ENCODE measurements at regions not wholly inside any gene's neighbourhood (a gene's known extent, or its start where the extent isn't known, plus 50 kb on each side); places are given as distances from the start of the nearest gene placed in this dataset.
A peak's percentile ranks its signal among the peaks of the same experiment; 100 is the strongest.
"Not testable (repeated sequence)": the region's sequence is repeated elsewhere in the genome, so short reads cannot be mapped to it uniquely, and the experiment has no call there.

- intact Hi-C loops (cut with DNase I): no loop called here
- no peaks in the 10 kb centered on the region for H3K36me3 ChIP-seq
- DNase-seq (no peak), ATAC-seq (no peak)
- H3K9me3 ChIP-seq: peaks cover 0 to 13% of the 10 kb centered on the region in 2 donors
- H3K4me3 ChIP-seq: no peak overlapping the region
- H3K27ac ChIP-seq: no peak overlapping the region
- TF ChIP-seq CTCF (IDR thresholded peaks at IDR 0.05): no peak
- no peaks in the 10 kb centered on the region for H3K4me1 ChIP-seq
- peaks cover 0 to 2% of the 10 kb centered on the region in 2 donors for H3K27me3 ChIP-seq
Measured at GRCh38 chr9:124084087-124084486, 72.5 kb downstream of the LHX2 start.

GRCh38 chr9:124087226-124087625 is 75.7 kb downstream of the LHX2 start:
- DNase-seq: no peak
- Histone ChIP-seq H3K4me3 (no peak overlapping the region), H3K4me1 (no peaks in the 10 kb centered on the region), H3K36me3 (no peaks in the 10 kb centered on the region), H3K27me3 (peaks cover 0 to 6% of the 10 kb centered on the region in 2 donors), H3K9me3 (peaks cover 0 to 13% of the 10 kb centered on the region in 2 donors), H3K27ac (no peak overlapping the region)
- ATAC-seq: no peak
- intact Hi-C loops (cut with DNase I): no loop called here
- TF ChIP-seq CTCF (IDR thresholded peaks at IDR 0.05): no peak

GRCh38 chr9:124088476-124088837 is 76.9 kb downstream of the LHX2 start:
- H3K27me3 ChIP-seq: peaks cover 0 to 6% of the 10 kb centered on the region in 2 donors
- H3K36me3 ChIP-seq: no peaks in the 10 kb centered on the region
- no peak overlapping the region for H3K27ac ChIP-seq
- TF ChIP-seq CTCF (IDR thresholded peaks at IDR 0.05): no peak
- ATAC-seq (no peak), DNase-seq (peak in 2 of 4 donors; percentile 5 to 6)
- intact Hi-C loops (cut with DNase I): no loop called here
- no peak overlapping the region for H3K4me3 ChIP-seq
- H3K4me1 ChIP-seq: no peaks in the 10 kb centered on the region
- H3K9me3 ChIP-seq: peaks cover 0 to 13% of the 10 kb centered on the region in 2 donors

GRCh38 chr9:124089631-124090488 is 78.3 kb downstream of the LHX2 start:
- ATAC-seq: not testable (repeated sequence)

GRCh38 chr9:124098141-124098905 is 86.8 kb downstream of the LHX2 start:
- no peaks in the 10 kb centered on the region for H3K36me3 ChIP-seq
- H3K4me3 ChIP-seq: no peak overlapping the region
- no peak for TF ChIP-seq CTCF (IDR thresholded peaks at IDR 0.05)
- H3K9me3 ChIP-seq: no peaks in the 10 kb centered on the region
- peaks cover 0 to 11% of the 10 kb centered on the region in 2 donors for H3K4me1 ChIP-seq
- H3K27ac ChIP-seq: no peak overlapping the region
- intact Hi-C loops (cut with DNase I): no loop called here
- ATAC-seq (no peak), DNase-seq (no peak)
- H3K27me3 ChIP-seq: peaks cover 0 to 17% of the 10 kb centered on the region in 2 donors

More at GRCh38 chr9:124089631-124090488, 78.3 kb downstream of the LHX2 start:
- peaks cover 0 to 13% of the 10 kb centered on the region in 2 donors for H3K9me3 ChIP-seq
- H3K4me3 ChIP-seq; H3K4me1 ChIP-seq; H3K27ac ChIP-seq; H3K27me3 ChIP-seq; H3K36me3 ChIP-seq; intact Hi-C loops (cut with DNase I); DNase-seq: not testable (repeated sequence)
